ENCODE measurements at regions not wholly inside any gene's neighbourhood (a gene's known extent, or its start where the extent isn't known, plus 50 kb on each side); places are given as distances from the start of the nearest gene placed in this dataset.
"Not testable (repeated sequence)": the region's sequence is repeated elsewhere in the genome, so short reads cannot be mapped to it uniquely, and the experiment has no call there.

- Histone ChIP-seq H3K79me2 (ENCODE audit: insufficient read depth, low read depth, low read length) (no peaks in the 10 kb centered on the region), H3K27ac (ENCODE audit: low read depth, low read length, poor library complexity, severe bottlenecking) (no peak overlapping the region), H3K9me3 (ENCODE audit: low read length) (no peaks in the 10 kb centered on the region), H3K4me3 (ENCODE audit: low read depth, low read length, poor library complexity, severe bottlenecking) (no peak overlapping the region), H3K4me2 (ENCODE audit: low read length) (no peak overlapping the region), H4K20me1 (ENCODE audit: insufficient read depth, low read length) (no peaks in the 10 kb centered on the region), H3K4me1 (ENCODE audit: insufficient read depth, low read length, poor library complexity, severe bottlenecking) (no peaks in the 10 kb centered on the region), H3K36me3 (ENCODE audit: insufficient read depth, low read length) (no peaks in the 10 kb centered on the region), H2AFZ (ENCODE audit: low read length) (no peak overlapping the region), H3K9me2 (ENCODE audit: insufficient read depth, low read length) (no peaks in the 10 kb centered on the region)
- BruUV-seq (replicated peaks) = no TSS peak
- CTCF ChIA-PET (ENCODE audit: unreplicated experiment) = no interaction called here
- POLR2A ChIA-PET = no interaction called here
- DNase-seq (ENCODE audit: low spot score) = no peak
- no peak for TF ChIP-seq CTCF (conservative IDR thresholded peaks at IDR 0.05; ENCODE audit: low read length)
- intact Hi-C loops (cut with micrococcal nuclease; ENCODE audit: unreplicated experiment) = no loop called here
Measured at GRCh38 chr2:95707837-95708236, 116.0 kb downstream of the TRIM43 start.

- intact Hi-C loops (cut with micrococcal nuclease; ENCODE audit: unreplicated experiment) = no loop called here
- H3K9me3 ChIP-seq (ENCODE audit: low read length) = no peaks in the 10 kb centered on the region
- no peak overlapping the region for H3K4me3 ChIP-seq (ENCODE audit: low read depth, low read length, poor library complexity, severe bottlenecking)
- H2AFZ ChIP-seq (ENCODE audit: low read length) = no peak overlapping the region
- TF ChIP-seq CTCF (conservative IDR thresholded peaks at IDR 0.05; ENCODE audit: low read length) = no peak
- no peak for TF ChIP-seq EZH2phosphoT487 (IDR thresholded peaks at IDR 0.05; ENCODE audit: borderline replicate concordance, low read depth, low read length)
- ChIA-PET CTCF (ENCODE audit: unreplicated experiment) (no interaction called here), POLR2A (no interaction called here)
- no peak for DNase-seq (ENCODE audit: low spot score)
- H3K4me2 ChIP-seq (ENCODE audit: low read length) = no peak overlapping the region
- no peaks in the 10 kb centered on the region for H4K20me1 ChIP-seq (ENCODE audit: insufficient read depth, low read length)
- no peaks in the 10 kb centered on the region for H3K36me3 ChIP-seq (ENCODE audit: insufficient read depth, low read length)
- no TSS peak for BruUV-seq (replicated peaks)
- H3K27ac ChIP-seq (ENCODE audit: low read depth, low read length, poor library complexity, severe bottlenecking) = no peak overlapping the region
- H3K4me1 ChIP-seq (ENCODE audit: insufficient read depth, low read length, poor library complexity, severe bottlenecking) = no peaks in the 10 kb centered on the region
- H3K79me2 ChIP-seq (ENCODE audit: insufficient read depth, low read depth, low read length) = no peaks in the 10 kb centered on the region
- H3K9me2 ChIP-seq (ENCODE audit: insufficient read depth, low read length) = no peaks in the 10 kb centered on the region
Measured at GRCh38 chr2:95709831-95710230, 118.0 kb downstream of the TRIM43 start.

- H3K79me2 ChIP-seq (ENCODE audit: insufficient read depth, low read depth, low read length); BruUV-seq (replicated peaks); intact Hi-C loops (cut with micrococcal nuclease; ENCODE audit: unreplicated experiment); DNase-seq (ENCODE audit: low spot score); H3K4me3 ChIP-seq (ENCODE audit: low read depth, low read length, poor library complexity, severe bottlenecking); H3K9me2 ChIP-seq (ENCODE audit: insufficient read depth, low read length); POLR2A ChIA-PET; H3K4me2 ChIP-seq (ENCODE audit: low read length); H4K20me1 ChIP-seq (ENCODE audit: insufficient read depth, low read length); H3K27ac ChIP-seq (ENCODE audit: low read depth, low read length, poor library complexity, severe bottlenecking); H3K36me3 ChIP-seq (ENCODE audit: insufficient read depth, low read length); H3K4me1 ChIP-seq (ENCODE audit: insufficient read depth, low read length, poor library complexity, severe bottlenecking); CTCF ChIA-PET (ENCODE audit: unreplicated experiment); H3K9me3 ChIP-seq (ENCODE audit: low read length); H2AFZ ChIP-seq (ENCODE audit: low read length): not testable (repeated sequence)
Measured at GRCh38 chr2:95713470-95714177, 121.8 kb downstream of the TRIM43 start.

- POLR2A ChIA-PET; H3K36me3 ChIP-seq (ENCODE audit: insufficient read depth, low read length); H3K27ac ChIP-seq (ENCODE audit: low read depth, low read length, poor library complexity, severe bottlenecking); H3K9me3 ChIP-seq (ENCODE audit: low read length); H3K9me2 ChIP-seq (ENCODE audit: insufficient read depth, low read length); H3K79me2 ChIP-seq (ENCODE audit: insufficient read depth, low read depth, low read length); H2AFZ ChIP-seq (ENCODE audit: low read length); H3K4me1 ChIP-seq (ENCODE audit: insufficient read depth, low read length, poor library complexity, severe bottlenecking); H4K20me1 ChIP-seq (ENCODE audit: insufficient read depth, low read length); H3K4me2 ChIP-seq (ENCODE audit: low read length); DNase-seq (ENCODE audit: low spot score); intact Hi-C loops (cut with micrococcal nuclease; ENCODE audit: unreplicated experiment); CTCF ChIA-PET (ENCODE audit: unreplicated experiment); H3K4me3 ChIP-seq (ENCODE audit: low read depth, low read length, poor library complexity, severe bottlenecking); BruUV-seq (replicated peaks): not testable (repeated sequence)
Measured at GRCh38 chr2:95714398-95714797, 122.6 kb downstream of the TRIM43 start.

Measured in OCI-LY7 (cell line).